ENCODE measurements at regions not wholly inside any gene's neighbourhood (a gene's known extent, or its start where the extent isn't known, plus 50 kb on each side); places are given as distances from the start of the nearest gene placed in this dataset.

DNA sequence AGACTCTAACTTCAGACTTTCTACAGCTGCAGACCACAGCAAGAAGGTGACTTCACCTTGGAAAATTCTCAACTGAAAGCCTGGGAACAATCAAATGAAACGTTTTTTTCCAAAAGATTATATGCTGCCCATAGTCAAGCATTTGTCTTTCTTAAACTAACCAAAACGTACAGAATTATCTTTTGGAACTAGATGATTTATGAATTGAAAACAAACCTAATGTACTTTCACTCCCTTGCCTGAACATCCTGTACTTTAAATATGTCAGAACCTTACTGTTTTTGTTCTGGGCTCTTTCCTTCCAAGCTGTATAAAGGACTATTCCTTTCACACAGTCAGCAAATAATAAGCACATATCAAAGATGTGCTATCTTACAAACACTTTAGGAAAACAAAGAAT, 62.4 kb upstream of the TNFAIP3 start:
- no peak overlapping the region for H3K18ac ChIP-seq (ENCODE audit: extremely low read depth, low read length)
- no peaks in the 10 kb centered on the region for H3K79me2 ChIP-seq (ENCODE audit: control insufficient read depth in 1 of 2, insufficient read depth in 2 of 2, low read length in 2 of 2)
- no peak overlapping the region for H3K4me2 ChIP-seq (ENCODE audit: insufficient read depth in 1 of 2, low read depth in 2 of 2, low read length in 2 of 2)
- no peak overlapping the region for H2BK12ac ChIP-seq (ENCODE audit: low read depth, low read length)
- no peak overlapping the region for H2BK5ac ChIP-seq (ENCODE audit: low read depth, low read length)
- no peak overlapping the region for H3K14ac ChIP-seq (ENCODE audit: insufficient read length)
- DNase-seq (ENCODE audit: low read depth in 1 of 2, low spot score in 2 of 2) (no peak), FAIRE-seq (no peak)
- no peak overlapping the region for H4K5ac ChIP-seq (ENCODE audit: insufficient read length, low read depth, low read length)
- ChIA-PET CTCF (ENCODE audit: partially characterized antibody) (interaction anchor here (1.0 to 1.2 kb wide), 2 partner anchors 9 to 99 kb away, joined by 3 to 4 read pairs; no protein-coding TSS in a partner anchor), POLR2A (ENCODE audit: partially characterized antibody) (no interaction called here)
- H3K79me1 ChIP-seq (ENCODE audit: low read depth, low read length) = no peaks in the 10 kb centered on the region
- no peaks in the 10 kb centered on the region for H3K9me3 ChIP-seq (ENCODE audit: insufficient read depth in 2 of 2, low read depth in 1 of 2, low read length in 1 of 2)
- TF ChIP-seq YY1 (IDR thresholded peaks at IDR 0.05; ENCODE audit: low read depth, low read length) (no peak), SP4 (IDR thresholded peaks at IDR 0.05; ENCODE audit: low read length) (no peak), KDM4A (IDR thresholded peaks at IDR 0.05; ENCODE audit: low read depth, low read length, severe bottlenecking) (no peak), KDM1A (IDR thresholded peaks at IDR 0.05; ENCODE audit: borderline replicate concordance, low read length) (no peak), SIX5 (IDR thresholded peaks at IDR 0.05; ENCODE audit: low read depth, low read length) (no peak), RXRA (IDR thresholded peaks at IDR 0.05; ENCODE audit: insufficient read depth, low read depth, low read length) (no peak), JUND (IDR thresholded peaks at IDR 0.05; ENCODE audit: low read length) (no peak), SIRT6 (IDR thresholded peaks at IDR 0.05; ENCODE audit: low read length) (no peak), RFX5 (IDR thresholded peaks at IDR 0.05; ENCODE audit: borderline replicate concordance, low read depth, low read length) (no peak), JUN (IDR thresholded peaks at IDR 0.05; ENCODE audit: low read depth, low read length) (no peak), BCL11A (IDR thresholded peaks at IDR 0.05; ENCODE audit: low read depth in 2 of 2, low read length in 2 of 2) (no peak), TBP (IDR thresholded peaks at IDR 0.05; ENCODE audit: low read depth, low read length) (no peak)
- TF ChIP-seq, protein P1, sequence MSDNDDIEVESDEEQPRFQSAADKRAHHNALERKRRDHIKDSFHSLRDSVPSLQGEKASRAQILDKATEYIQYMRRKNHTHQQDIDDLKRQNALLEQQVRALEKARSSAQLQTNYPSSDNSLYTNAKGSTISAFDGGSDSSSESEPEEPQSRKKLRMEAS (IDR thresholded peaks at IDR 0.05) = no peak
- no peak overlapping the region for H3K27ac ChIP-seq (ENCODE audit: low read depth, low read length)
- H4K91ac ChIP-seq (replicated peaks; ENCODE audit: insufficient read length, low read length) = no peak overlapping the region
- H3K56ac ChIP-seq (replicated peaks; ENCODE audit: insufficient read length, low read depth, low read length) = no peak overlapping the region
- H4K20me1 ChIP-seq (replicated peaks in 1 of 2; ENCODE audit: control insufficient read depth in 1 of 2, insufficient read depth in 2 of 2, low read length in 2 of 2) = no peaks in the 10 kb centered on the region
- H2BK20ac ChIP-seq (ENCODE audit: low read length) = no peak overlapping the region
- H3K36me3 ChIP-seq (ENCODE audit: control insufficient read depth in 2 of 4, insufficient read depth in 4 of 4, low read length in 3 of 4) = no peaks in the 10 kb centered on the region
- H2BK120ac ChIP-seq (replicated peaks; ENCODE audit: low read depth, low read length) = no peak overlapping the region
- H3K27me3 ChIP-seq (replicated peaks in 1 of 4; ENCODE audit: control insufficient read depth in 3 of 4, extremely low read depth in 1 of 4, insufficient read depth in 3 of 4, low read length in 3 of 4) = no peaks in the 10 kb centered on the region
- no peak overlapping the region for H2AK5ac ChIP-seq (ENCODE audit: low read depth, low read length)
- H3K23me2 ChIP-seq (ENCODE audit: low read depth, low read length) = no peaks in the 10 kb centered on the region
- H4K8ac ChIP-seq (ENCODE audit: extremely low read depth, insufficient read depth, low read length) = no peak overlapping the region
- 74% methylated on average over 2 of the region's 2 CpGs; no CpG with 5 or more reads in 1 of the 2 experiments for whole genome bisulfite sequencing, 2 experiments (ENCODE audit: extremely low coverage in 1 of 2, insufficient coverage in 1 of 2, insufficient read length in 1 of 2, insufficient replicate concordance in 2 of 2, low coverage in 1 of 2, low lambda C conversion rate in 2 of 2, missing lambda C conversion rate in 1 of 2)
- no peak overlapping the region for H2BK15ac ChIP-seq (ENCODE audit: low read length)
- no peak overlapping the region for H3K4me3 ChIP-seq (ENCODE audit: extremely low read depth in 1 of 4, insufficient read depth in 2 of 4, low read depth in 3 of 4, low read length in 4 of 4)
- no peak overlapping the region for H3K23ac ChIP-seq (ENCODE audit: insufficient read length)
- H3K4me1 ChIP-seq (replicated peaks in 1 of 4; ENCODE audit: control insufficient read depth in 3 of 4, insufficient read depth in 4 of 4, low read length in 3 of 4) = peaks cover 0 to 3% (median 0%) of the 10 kb centered on the region in 4 experiments; a peak in 2 of 7 replicates
- no peak overlapping the region for H3K9ac ChIP-seq (replicated peaks in 1 of 4; ENCODE audit: extremely low read depth in 1 of 4, low read depth in 3 of 4, low read length in 3 of 4)
- H3K4ac ChIP-seq (replicated peaks; ENCODE audit: insufficient read length, low read depth, low read length) = no peak overlapping the region
- H2AFZ ChIP-seq (ENCODE audit: low read length) = no peak overlapping the region

Data from H1 (cell line).